Stimulated activated CD8-positive, alpha-beta memory T cell treated with anti-CD3 and anti-CD28 coated beads, Interleukin-4, amount 100 ng/mL, for 4 hours (primary cell): ENCODE measurements at regions not wholly inside any gene's neighbourhood (a gene's known extent, or its start where the extent isn't known, plus 50 kb on each side); places are given as distances from the start of the nearest gene placed in this dataset.
"Not testable (repeated sequence)": the region's sequence is repeated elsewhere in the genome, so short reads cannot be mapped to it uniquely, and the experiment has no call there.

Experiments
- DNase-seq, 2 donors: peaks; one replicate each; pipeline ENCODE4 v3.0.0-alpha.2; 2020; ENCODE audit warnings: low read depth in 2 of 2, low spot score in 1 of 2

DNA sequence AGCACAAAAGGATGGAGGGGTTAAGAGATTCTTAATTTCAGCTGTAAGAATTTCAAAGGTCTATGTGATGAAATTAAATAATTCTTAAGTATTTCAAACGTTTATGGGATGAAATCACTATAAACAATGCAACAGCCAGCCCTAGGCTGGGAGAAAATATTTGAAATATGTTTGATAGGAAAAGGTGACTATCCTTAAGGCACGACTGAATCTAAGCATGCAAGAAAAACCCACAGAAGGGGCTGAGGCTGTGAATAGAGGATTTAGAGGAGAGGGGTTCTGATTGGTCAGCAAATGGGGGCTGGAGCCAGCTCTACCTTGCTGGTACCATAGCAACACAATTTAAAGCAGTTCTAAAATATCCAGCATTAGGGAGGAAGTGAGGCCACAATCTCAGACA, 220.8 kb upstream of the ATP10A start:
- no peak for DNase-seq

DNA sequence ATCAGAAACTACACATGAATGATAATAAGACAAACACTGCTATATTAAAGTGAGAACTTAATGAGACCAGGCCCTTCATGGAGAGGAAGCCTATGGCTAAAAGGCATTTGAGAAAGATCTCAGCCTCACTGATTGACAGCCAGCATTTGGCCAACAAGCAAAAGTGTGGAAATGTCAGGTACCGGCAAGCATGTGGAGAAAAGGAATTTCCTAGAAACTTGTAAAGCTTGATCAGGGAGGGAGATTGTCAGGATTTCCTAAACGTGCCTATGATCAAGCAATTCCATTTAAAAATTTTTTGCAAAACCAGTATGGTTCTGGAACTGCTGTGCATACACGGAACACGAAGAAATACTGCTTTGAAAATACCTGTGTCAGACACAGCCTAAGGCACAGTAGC, 220.3 kb upstream of the ATP10A start:
- no peak for DNase-seq

DNA sequence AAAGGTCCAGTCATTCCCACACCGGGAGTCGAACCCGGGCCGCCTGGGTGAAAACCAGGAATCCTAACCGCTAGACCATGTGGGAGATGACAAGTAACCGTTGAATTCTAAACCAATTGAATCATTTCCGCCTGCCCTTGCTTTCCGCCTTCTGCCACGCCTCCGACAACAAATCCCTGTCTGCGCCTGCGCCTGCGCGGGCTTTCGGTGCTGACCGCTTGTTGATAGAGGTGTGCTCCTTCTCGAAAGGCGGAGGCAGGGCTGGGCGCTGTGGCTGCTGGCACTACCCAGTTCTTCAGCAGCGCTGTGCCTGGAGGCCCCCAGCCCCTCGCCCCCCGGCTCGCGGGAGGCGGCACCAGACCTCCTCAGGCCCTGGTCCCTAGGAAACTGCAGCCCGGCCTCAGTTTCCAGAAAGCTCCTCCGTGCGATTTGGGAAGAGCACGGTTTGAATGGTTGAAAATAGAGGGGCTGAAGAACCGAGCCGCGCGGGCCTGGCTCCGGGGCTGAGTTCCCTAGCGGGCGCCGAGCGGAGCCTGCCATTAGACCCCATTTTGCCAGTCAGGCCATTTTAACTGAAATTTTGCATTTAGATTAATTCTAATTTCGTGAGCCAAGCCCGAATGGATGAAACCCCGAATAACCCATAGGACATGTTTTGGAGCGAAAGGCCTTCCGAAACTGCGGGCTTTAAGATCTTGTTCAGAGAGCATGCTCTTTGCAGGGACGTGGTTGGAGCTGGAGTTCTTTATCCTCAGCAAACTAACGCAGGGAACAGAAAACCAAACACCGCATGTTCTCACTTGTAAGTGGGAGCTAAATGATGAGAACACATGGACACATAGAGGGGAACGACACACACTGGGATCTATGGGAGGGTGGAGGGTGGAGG, 219.3 kb upstream of the ATP10A start:
- DNase-seq = peak; percentile 83 to 88

DNA sequence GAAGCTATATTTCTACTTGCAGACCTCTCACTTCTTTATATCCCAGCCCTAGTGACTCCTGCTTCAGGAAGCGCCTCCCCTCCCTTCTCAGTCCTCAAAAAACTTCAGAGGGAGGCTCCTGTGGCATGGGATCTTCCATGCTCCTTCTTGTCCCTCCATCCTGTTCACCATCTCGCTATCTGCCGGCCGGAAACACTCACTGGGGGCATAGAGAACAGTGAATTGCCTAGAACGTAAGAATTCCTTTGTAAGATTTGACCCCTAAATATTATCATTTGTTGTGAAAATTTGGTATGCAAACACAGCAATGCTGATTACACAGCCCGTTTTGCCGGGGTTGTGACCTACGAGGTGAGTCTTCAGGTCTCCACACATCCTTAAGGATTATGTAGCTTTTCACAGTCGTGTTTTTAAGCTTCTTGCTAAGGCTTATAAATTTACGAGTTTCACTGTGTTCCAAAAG, 218.7 kb upstream of the ATP10A start:
- no peak for DNase-seq

DNA sequence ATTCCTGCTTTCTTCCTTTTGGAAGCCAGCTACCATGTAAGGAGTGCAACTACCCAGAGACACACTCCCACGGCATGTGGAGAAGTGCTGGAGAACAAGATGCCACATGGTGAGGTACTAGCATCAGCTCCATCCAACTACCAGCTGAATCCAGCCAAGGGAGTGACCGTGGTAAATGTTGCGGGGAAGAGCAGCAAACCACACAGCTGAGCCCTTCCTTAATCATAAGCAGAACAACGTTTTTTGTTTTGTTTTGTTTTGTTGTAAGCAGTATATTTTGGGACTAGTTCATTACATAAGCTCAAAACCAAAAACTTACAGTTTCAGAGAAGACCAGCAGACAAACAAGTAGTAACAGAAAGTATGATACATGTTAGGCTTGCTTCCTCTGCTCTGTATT, 212.6 kb upstream of the ATP10A start:
- DNase-seq = no peak

DNA sequence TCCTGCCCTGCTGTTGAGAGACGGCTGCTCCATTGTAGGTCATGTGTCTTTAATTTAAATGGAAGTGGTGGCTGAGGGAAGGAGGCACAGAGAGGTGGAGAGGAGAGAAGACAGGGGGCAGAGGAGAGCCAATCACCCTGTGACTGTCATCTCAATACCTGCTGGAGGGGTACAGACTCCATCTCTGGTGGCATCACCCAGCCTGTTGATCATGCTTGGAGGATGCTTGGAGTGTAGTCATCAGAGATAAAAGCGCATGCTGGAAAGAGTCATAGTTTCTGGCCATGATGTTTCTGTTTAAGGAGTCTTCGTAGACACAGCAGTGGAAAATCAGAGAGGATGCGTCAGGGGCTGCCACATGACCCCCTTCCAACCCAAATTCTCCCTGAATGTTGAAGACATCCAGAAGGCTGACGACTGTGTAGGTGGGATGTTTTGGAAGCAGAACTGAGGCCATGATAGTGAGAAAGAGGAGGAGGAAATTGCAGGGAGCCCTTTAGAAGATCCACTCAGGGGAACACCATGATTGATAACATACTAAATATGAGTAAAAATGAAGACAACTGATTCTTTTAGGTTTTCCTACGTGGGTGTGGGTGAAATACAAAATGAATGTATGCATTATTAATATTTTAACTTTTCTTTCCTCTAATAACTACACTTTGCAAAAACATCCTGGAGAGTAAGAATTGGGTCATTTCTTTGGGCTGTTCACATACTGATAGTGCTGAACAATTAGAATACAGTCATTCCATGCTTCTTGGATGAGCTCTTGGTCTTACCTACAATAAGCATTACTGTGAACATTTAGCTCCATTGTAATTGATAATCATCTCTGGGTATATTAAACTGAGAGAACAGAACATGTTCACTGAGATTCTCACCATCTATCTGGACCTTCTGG, 210.6 kb upstream of the ATP10A start:
- no peak for DNase-seq

DNA sequence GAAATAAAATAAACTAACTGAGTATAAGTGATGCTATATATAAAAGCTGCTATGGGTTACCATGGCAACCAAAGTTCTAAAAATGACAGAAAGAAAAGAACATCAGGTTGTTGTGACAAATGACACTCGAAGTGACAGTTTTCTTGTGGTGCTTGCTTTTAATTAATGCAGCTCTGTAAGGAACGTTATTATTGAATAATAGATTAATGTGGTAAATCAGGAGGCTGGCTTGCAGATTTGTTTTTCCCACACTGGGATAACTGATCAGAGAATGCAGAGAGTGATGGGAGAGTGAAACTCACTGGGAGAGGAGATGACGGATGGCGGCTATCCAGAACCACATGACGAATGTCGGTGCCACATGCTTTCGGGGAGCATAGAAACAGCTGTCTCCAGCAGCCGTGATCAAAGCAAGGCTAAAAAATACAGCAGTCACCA, 207.0 kb upstream of the ATP10A start:
- DNase-seq = no peak

DNA sequence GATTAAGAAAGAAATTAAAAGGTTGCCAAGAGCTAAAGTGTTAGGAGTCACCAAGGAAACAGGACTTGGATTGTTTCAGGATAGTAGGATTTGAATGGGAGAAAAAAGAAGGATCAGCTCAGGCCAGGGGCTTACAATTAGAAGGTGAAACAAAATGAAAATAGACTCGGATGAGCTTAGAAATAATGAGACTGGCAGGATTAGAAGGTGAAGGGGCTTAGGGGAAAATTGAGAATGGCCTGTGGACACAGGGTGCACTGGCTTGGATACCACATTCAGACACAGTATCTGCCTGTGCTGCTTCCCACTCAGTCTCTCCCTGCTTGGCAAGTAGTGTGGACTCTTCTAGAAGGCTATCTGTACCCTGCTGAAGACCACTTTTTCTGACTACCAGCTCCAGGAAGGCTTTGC, 206.1 kb upstream of the ATP10A start:
- DNase-seq = no peak

DNA sequence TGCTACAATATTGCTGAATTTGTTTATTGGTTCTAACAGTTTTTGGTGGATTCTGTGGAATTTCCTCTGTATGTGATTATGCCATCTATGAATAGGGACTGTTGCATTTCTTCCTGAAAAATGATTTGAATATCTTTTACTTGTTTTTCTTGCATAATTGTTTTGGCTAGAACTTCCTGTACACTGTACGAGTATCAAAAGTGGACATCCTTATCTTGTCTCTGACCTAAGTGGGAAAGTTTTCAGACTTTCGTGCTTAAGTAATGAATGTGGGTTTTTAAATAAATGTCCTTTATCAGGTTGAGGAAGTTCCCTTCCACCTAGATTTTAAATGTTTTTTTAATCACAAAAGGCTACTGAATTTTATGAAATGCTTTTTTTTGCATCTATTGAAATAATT, 203.8 kb upstream of the ATP10A start:
- no peak for DNase-seq

DNA sequence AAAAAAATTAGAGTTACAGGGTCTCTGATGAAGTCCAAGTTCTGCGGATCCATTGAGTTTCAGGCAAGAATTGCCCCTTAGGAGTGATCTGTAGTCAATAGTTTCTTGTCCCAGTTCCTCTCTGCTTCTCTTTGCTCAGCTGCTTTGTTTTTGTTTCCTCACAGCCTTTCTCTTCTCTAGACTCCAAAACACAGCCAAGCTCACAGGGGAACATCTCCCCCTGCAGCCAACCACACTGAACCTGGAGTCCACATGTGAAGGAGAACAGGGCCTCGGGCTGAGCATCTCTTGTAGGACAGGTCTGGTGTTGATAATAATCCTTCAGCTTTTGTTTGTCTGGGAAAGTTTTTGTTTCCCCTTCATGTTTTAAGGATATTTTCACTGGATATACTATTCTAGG, 202.6 kb upstream of the ATP10A start:
- DNase-seq = no peak

DNA sequence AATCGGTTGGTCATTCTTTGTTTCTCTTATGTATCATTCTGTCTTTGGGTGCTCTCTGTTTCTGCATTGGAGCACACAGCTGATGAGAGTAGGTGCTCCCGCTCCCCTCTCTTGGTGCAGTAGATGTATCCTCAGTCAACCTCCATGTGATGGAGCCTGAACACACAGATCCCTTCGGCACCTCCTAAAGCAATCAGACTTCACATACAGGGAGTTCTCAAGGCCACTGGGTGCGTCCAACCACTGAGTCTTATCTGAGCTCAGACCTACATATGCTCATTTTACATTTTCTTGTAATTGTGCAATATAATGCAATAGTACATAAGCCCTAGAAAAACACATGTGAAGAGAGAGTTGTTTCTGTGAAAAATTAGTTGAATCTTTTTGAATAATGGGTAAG, 198.1 kb upstream of the ATP10A start:
- no peak for DNase-seq

DNA sequence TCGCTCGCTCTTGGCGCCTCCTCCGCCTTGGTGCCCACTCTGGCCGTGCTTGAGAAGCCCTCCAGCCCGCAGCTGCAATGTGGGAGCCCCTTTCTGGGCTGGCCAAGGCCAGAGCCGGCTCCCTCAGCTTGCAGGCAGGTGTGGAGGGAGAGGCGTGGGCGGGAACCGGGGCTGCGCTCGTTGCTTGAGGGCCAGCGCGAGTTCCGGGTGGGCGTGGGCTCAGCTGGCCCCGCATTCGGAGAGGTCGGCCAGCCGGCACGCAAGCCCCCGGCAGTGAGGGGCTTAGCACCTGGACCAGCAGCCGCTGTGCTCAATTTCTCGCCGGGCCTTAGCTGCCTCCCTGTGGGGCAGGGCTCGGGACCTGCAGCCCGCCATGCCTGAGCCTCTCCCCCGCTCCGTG, 193.6 kb upstream of the ATP10A start:
- DNase-seq = not testable (repeated sequence)

DNA sequence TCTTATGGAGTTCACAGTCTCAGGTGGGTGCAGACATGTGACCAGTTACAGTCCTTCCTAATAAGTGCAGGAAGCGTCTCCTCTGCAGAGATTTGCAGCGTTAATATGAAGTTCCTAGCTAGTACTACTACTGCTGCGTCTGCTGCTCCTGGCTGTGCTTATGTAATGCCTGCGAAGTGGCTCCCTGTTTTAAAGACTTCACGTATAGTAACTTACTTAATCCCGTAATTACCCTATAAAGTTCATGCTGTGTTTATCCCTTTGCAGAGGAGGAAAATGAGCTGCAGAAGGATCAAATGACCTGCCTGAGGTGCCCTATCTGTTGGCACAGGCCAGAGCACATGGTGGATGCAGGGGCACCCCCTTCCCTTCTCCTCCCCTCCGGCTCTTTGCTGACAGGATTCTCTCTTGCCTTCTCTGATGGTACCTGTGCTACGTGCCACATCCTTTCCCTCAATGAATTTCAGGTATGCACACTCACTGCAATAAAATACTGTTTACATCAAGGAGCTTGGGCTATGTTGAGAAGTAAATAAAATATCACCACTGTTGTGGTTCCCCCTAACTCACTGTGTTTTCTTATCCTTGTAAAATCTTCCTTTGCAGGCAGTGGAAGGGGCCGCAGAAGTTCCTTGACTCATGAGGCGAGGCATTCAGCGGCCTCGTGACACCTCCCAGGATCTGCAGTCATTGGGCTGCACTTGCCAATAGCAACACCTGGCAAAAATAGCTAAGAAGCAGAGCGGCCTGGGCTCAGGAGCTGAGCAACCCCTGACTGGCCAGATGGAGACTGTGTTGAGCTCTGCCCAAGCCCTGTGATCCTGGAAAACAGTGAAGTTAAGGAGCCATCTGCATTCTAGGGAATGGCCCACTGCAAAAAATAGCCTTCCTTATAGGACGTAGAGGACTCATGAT, 188.9 kb upstream of the ATP10A start:
- DNase-seq = no peak

DNA sequence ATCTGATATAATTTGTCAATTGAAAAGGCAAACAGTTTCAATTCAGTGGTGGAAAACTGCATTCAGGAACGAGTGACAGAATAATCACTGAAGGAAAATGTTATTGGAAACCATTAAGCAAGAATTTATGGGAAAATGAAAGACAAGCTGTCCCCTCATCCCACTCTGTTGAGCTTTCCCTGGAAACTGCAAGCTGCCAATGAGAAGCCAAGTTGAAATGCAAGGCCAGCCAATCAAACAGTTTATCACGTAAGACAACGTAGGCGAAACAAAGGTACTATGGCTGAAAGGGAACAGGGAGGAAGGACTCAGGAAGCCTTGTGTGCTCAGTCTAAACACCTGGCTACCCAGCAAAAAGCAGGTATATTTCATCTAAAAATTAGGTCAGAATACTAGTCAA, 187.9 kb upstream of the ATP10A start:
- DNase-seq = no peak

DNA sequence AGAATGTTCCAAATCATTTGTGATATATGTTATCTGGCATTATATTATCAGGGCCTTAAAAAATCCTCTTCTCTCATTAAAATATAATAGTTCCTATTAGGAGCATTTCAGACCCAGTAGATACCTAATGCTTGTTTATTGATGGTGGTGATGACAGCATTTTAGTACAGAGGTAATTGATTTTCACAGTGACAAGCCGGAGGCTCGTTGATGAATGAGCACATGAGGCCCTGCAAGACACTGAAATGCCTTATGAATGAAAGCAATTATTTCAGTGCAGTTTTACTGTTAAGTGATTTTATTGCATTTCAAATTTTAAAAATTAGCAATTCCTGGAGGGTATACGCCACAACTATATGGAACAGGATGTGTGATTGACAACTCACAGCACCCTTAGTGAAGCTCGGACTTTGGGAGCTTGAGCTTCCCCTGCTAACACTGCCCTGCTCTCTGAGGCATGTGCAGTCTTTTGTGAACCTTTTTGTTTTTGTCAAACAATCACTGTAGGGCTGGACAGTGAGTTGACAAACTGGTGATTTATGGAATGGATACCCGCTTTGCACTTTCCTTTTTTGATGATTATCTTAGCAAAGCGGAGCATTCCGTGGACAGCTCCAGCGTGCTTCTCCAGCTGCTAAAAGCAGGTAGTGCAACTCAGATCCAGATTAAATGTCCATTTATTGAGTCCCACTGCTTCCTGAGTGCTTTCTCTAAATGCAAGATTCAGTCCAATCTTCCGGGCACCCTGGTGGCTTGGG, 187.0 kb upstream of the ATP10A start:
- DNase-seq = no peak

DNA sequence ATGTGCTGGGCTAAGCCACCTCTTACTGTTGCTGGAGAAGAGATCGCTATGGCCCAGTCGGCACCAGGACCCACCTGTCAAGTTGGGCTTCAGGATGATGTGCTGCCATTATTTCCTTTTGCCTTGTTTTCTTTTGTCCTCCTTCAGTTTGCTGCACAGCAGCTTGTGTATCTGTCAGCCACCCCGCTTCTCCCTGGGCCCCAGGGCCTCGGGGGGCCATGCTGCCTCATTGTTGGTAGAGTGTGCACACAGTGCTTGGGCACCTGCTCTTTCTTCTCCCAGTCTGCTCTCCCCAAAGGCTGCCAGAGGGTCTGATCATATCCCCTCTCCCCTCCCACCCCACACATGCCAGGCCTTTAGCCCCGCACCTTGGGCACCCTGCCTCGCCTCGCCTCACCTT, 185.5 kb upstream of the ATP10A start:
- no peak for DNase-seq

DNA sequence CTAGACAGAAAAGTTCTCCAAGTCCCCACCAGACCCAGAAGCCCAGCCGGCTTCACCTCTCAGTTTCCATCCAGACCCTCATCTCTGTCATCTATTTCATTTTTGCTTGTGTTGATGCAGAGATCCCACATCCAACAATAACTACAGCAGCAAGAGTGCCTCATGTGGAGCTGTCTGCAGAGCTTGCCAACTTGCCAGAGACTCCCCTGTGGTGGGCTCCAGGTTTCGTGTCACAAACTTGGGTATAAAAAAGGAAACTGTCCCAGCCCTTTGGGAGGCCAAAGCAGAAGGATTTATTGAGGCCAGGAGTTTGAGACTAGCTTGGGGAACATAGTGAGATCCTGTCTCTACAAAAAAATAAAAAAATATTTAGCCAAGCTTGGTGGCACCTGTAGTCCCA, 182.4 kb upstream of the ATP10A start:
- no peak for DNase-seq

DNA sequence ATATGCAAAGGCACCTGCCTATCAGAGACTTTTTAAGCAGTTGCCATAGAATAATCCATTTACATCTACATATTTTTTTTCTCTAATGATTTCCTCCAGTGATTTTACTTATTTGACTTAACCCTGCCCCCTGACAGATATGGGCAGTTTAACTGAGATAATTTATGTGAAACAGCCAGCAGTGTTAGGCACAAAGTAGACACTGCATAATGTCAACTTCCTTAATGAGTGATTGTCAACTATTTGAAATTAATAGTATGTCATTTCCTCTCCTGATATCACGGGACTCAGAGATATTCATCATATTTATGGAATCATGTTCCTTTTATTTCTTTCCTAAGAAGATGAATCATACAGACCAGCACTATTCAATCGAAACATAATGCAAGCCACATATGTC, 179.9 kb upstream of the ATP10A start:
- no peak for DNase-seq

DNA sequence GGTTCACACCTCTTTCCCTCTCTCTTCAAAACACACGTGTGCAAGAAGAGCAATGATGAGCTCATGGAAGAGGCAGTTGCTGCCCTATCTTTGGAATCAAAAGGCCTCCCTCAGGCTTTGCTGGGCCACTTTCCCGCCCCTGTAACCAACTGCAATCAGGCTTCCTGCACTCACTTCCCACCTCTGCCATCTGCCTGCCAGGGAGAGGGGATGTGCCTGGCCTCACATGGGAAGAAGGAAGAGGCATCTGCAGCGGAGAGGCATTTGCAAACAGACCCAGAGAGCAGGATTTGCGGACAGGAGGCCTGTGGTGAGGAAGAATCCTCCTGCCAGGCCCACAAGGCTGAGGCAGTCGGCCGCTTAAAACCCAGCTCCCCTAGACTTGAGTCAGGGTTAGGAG, 175.6 kb upstream of the ATP10A start:
- no peak for DNase-seq

DNA sequence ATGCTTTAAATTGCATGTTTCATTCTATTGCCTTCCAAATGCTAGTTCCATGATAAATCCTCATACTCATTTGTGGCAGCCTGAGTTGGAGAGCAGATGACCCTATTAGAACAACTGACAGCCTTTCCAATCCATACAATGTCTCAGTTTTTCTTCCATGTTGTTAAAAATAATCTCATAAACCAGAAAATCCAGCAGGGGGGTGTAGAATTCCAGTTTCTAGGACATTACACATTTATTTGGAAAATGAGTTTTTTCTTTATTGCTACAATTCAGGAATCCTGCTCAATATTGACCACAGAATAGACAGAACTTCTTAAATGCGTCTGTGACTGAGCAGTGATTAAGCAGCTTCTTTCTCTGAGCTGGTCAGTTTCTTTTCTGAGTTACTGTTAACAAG, 174.2 kb upstream of the ATP10A start:
- no peak for DNase-seq
